T-helper 2 cell (primary cell): ENCODE measurements at regions not wholly inside any gene's neighbourhood (a gene's known extent, or its start where the extent isn't known, plus 50 kb on each side); places are given as distances from the start of the nearest gene placed in this dataset.

Experiments
- DNase-seq, 5 experiments: peaks; one replicate each; pipeline versions ENCODE4 v3.0.0 to v3.0.0-alpha.2; 2012 to 2022

DNA sequence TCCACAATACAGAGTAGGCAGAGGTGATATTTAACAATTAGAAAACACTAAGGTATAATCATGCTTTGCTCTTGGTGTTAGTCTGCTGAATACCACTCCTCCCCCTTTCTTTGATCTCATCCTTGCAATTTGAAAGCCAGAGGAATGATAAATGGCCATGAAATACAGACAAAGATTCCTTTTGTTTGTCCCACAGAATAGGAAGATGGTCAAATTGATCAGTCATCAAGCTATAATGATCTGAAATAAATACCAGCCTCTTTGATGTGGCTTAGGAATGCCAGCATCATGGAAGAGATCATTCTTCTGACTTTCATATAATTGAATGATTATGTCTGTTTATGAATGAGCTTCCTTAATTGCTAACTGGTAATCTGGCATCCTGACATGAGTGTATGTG lies 1541.7 kb upstream of the CDH8 start:
- DNase-seq: no peak

DNA sequence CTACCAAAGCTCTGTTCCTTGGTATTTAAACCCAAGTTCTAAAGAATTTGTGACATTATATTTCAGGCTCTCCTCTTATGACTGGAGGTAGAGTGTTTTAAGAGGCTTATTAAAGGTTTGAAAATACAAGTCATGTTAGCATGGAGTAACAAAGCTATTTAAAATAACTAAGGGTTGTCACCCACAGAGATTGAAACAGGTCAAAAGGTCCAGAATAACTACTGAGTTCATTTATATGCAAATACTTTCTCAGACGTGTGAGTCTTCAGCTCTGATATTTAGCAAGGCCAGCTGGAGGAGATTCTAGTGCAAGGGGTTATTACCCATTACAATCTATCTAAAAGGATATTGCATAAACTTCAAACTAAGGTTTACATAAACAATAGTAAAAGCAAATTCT lies 1538.8 kb upstream of the CDH8 start:
- no peak for DNase-seq

DNA sequence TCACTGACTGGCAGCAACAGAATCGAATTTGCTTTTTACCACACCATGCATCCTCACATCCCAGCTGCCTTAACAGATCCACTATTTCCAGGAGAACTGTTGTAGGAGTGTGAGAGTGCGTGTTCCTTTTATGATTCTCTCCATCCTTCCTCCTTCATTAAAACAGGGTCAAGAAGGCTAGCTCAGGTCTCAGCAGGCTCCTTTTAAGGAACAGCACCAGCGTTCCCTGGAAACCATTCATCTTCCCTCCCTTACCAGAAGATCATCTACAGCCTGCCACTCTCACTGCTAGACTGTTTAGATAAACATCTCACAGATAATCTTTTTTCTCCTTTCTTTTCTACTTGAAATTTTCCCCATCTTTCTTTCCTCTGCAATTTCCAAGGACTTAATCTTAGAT lies 1531.9 kb upstream of the CDH8 start:
- DNase-seq: no peak

DNA sequence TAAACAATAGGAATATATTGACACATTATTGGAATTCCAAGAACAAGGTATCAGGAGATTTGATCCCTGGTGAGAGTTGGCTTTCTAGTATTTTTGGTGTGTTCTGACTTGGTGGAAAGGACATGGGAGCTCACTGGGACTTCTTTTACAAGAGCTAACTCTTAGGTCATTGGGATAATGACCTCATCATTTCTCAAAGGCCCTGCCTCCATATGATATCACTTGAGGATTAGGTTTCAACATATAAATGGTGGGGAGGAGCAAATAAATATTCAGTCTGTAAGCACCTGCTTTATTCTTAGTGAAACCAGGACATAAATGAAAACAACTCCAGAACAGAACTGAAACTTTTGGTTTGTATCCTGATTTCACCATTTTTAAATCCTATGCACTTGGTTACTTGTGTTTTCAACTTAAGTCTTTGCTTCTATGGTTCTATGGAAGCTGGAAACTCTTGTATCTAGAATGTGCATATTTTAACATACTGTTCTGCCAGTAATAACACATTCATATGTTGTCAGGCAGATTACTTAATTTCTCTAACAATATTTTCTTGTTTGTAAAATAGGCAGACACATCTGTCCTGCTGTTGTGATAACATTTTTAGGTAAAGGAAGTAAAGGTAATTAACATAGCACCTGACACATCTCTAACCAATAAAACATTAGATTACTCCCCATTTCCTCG lies 1527.7 kb upstream of the CDH8 start:
- DNase-seq: no peak

DNA sequence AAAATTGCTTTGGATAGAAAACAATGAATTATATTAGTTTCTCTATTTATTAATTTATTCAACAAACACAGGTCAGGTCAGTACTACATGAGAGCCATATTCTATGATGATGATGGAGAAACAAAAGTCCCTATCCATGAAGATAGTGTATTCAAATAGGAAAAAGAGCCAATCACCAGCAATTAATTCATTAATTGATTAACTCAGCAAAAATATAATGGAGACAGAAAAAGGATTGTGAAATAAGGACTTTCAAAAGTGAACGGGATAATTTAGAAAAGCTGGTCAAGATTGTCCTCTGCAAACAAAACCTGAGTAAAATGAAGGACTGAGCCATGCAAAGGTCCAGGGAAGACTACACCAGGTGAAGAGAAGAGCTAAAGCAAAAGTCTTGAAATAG lies 1517.7 kb upstream of the CDH8 start:
- DNase-seq: no peak

DNA sequence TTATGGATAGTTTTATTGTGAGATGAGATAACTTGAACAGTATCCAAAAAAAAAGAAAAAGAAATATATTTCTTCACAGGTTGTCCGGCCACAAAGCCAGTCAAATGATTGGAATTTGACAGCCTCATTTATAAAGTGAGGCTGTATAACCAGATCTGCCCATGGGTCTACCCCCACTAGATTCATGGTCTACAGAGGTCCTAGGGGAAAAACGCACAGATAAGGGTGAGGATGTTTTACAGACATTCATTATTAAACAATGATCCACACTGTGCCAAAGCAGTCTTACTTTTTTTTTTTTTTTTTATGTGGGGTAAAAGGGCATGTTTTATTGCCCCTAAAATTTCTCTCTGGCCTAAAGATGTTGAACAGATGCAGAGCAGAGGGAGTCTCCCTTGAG lies 1503.0 kb upstream of the CDH8 start:
- DNase-seq: no peak

DNA sequence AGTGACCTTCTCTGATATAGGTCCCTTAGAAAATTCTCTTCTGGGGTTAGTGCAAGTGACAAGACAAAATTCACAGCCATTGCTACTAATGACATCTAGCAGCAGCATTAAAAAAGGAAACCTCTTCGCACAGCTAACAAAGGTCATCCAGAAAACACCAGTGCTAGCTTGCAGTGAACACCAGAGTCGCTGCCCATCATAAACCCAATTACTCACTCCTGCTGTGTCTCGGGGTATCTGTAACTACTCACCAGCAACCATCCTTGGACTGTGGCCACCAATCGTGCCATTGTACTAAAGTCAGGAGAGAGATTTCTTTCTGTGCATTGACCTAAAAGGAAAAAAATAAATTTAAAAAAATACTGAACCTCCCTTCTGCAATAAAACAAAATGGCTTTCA lies 1494.7 kb upstream of the CDH8 start:
- no peak for DNase-seq

DNA sequence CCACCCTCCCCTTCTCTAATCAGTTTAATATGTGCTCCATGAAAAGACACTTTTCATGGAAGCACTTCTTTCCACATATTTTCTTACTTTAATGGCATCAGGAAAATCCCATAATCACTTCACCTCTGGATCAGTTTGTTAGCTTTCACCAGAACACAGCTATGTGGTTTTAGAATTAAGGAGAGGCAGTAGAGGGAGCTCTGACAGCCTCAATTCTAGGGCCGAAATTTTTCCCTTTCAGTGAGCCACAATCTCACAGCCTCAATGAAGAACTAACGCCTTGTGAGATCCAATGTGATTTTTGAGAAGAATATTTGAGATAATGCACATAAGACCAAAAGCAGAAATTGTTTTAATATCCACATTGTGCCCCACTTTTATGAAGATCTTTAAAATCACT lies 1494.0 kb upstream of the CDH8 start:
- no peak for DNase-seq

DNA sequence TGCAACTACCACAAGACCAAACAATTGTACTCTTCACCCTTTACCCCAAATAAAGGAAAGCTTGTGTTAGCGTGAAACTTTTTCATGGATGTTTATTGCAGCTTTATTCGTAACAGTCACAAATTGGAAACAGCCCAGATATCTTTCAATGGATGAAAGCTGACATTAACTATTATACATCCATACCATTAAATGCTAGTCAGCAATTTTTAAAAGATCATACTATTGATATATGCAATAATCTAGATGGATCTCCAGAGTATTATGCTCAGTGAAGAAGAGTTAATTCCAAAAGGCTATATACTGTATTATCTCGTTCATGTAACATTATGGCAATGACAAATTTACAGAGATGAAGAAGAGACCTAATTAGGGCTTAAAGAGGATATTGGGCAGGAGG lies 1491.2 kb upstream of the CDH8 start:
- DNase-seq: no peak

DNA sequence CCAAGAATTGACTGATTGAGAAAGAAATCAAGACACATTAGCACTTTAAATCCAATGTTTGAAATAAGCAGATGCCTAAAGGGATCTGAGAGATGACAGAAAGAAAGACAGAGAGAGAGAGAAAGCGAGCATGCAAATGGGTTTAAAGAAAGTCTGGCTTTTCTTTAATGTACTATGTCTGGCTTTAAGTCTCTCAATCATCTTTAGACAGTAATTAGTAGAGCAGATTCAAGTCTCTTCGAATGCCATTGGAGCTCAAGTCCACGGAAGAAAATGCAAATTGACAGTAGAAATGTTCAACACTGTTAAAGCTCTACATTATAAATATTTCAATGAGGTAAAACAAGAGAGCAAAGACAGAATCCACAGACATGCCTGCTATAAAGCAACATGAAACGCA lies 1480.2 kb upstream of the CDH8 start:
- DNase-seq: no peak

DNA sequence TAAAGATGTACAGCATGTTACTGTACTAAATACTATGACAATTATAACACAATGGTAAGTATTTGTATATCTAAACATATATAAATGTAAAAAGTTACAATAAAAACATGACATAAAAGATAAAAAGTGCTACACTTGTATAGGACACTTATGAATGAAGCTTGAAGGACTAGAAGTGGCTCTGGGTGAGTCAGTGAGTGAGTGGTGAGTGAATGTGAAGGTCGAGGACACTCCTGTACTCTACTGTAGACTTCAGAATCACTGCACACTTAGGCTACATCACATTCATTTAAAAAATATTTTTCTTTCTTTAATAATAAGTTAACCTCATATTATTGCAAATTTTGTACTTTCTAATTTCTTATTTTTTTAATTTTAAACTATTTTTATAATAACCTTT lies 1476.7 kb upstream of the CDH8 start:
- DNase-seq: no peak

DNA sequence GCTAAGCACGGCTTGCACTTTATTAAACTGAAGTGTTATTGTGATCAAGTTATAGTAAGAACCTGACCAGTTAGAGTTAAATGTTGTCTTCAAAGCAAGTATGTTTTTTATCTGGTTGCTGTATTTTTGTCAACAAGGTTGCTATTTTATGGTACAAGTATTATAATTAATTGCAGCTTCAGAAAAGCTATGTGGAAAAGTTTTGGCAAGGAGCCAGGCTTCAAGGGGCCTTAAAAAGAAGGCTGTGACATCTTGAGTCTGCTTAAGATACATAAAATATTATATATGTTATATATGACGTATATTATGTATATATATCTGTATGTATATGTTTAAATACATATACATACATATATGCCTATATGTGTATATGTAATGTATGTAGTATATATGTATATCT lies 1461.2 kb upstream of the CDH8 start:
- DNase-seq: no peak

DNA sequence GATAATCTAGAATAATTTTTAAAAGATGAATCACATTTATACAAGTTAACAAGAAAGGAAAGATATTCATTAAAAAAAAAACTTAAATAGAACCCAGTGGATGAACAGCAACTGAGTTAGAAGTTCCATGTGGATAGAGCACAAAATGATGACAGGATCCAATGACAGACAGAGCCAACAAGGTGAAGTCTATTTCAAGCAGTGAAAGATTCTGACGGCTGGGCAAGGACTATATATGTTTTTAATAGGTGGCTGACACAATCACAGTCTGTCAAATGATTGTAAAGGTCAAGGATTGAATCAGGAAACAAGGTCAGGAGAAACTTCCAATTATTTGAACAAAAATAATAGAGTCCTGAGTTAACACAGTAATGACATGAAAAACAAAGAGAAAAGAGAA lies 1460.0 kb upstream of the CDH8 start:
- DNase-seq: no peak

DNA sequence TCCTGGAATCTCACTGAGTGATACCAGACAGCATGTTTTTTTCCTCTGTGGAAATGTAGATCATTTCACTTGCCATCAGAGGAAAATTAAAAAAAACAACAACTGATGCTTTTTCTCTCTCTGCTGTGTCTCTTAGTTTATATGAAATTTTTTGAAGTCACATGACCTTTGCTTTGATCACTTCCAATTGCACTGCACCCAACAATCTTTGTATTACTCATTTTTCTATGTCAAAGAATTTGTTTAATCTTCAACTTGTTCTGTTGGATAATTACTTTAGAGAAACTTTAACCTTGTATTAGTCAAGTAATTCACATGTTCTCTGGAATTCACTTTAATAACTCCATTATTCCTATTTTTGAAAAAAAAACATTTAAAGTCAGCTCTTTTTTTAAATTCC lies 1452.7 kb upstream of the CDH8 start:
- DNase-seq: no peak

DNA sequence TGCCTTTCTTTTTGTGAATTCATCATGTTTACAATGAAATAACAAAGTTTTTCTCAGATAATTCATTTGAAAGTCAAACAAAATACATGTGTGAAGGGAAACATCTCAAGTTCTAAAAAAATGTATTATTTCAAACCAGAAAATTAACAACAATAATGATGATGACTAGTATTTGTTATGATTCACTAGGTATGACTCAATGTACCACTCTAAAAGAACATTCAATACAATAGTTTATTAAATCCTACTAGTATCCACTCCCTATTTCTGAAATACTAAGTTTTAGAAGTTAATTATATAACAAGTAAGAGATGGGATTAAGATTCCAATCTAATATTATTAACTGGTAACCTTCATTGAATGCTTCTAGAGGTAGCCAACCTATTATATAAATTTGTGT lies 1444.8 kb upstream of the CDH8 start:
- DNase-seq: no peak

DNA sequence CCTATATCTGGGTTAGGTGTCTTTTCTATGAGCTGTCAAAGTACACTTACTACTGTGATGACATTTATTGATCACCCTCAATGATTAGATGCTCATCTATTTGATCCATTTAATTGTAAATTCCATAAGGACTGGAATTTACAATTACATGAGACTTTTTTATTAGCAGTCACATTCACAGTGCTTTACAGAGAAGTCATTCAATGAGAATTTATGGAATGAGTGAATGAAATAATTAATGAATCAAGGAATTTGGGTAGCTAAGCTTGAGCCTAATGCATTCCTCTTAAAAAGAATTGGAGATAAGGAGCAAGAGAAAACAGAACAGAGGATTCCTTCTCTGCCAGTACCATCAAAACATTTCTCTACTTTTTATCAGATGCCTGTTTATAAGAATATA lies 1437.5 kb upstream of the CDH8 start:
- no peak for DNase-seq

DNA sequence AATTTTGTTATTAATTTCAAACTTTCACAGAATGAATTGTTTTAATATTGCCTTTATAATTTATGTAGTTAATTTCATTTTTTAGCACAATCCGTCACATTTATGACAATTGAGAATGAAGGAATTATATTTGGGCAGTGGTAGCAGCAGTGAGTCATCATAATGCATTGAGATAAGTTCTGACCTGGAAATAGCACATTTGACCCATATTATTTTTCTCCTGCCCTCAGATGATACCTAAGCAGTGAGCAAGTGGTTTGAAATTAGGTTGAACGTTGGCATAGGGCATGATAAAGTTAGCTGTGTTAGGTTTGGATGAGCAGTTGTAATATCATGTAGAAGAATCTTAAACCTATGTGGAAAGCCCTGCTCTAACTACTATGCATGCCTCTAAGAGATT lies 1431.3 kb upstream of the CDH8 start:
- no peak for DNase-seq

DNA sequence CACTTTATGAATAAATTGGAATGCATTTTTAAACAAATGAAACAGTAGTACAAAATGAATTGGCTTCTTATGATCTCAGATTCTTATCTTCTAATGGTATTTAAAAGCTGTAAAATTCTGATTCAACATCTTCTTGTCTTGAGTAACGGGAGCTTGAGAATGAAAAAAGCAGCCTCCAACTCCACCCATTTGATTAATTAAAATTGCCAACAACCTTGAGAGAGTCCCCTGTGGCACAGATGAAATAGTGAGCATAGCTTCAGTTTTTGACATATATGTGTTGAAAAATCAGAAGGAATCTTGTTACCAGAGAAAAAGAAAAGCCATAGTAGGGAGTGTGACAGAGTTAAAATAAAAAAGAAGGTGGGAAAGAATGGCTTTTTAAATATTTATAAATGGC lies 1426.1 kb upstream of the CDH8 start:
- no peak for DNase-seq

DNA sequence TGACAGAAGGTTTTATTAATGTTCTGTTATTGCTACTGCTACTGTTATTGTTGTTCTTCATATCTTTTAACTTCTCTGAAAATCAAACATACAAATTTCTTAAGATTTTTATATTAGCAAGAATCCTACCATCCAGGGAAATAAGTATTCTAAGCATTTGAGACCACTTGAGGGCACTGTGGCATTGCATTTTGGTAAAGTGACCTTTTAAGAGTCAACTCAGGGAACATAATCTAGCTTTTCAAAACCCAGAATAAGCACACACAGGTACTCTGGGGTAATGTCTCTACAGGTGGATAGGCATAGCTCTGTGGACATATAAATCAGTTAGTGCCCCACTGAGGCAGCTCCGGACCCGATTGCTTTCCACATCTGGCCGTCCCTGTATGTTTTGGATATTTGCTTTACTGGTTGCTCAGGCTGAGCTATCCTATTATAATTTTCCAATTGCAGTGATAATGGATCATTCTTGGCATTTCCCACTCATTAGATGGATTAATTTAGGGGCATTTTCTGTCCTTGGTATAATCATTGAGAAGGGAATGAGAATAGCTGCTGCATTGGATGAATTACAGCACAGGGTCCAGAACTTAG lies 1425.1 kb upstream of the CDH8 start:
- DNase-seq: no peak

DNA sequence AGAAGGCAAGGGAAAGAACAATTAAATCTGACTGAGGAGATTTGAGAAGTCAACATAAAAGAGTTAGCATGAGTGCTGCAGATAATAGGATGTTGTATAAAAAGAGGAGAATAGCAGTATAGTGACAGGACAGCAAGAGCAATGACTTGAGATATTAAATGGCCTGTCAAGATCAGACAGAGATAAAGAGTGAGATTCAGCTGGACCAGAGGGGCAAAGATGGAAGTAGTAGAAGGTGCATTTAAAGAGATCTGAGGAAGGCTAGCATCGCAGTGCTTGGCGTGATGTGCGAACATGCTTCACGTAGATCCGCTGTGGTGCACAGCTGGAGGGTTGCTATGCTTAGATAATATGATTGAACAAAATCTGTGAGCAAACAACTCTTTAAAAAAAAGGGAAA lies 1422.6 kb upstream of the CDH8 start:
- DNase-seq: no peak

DNA sequence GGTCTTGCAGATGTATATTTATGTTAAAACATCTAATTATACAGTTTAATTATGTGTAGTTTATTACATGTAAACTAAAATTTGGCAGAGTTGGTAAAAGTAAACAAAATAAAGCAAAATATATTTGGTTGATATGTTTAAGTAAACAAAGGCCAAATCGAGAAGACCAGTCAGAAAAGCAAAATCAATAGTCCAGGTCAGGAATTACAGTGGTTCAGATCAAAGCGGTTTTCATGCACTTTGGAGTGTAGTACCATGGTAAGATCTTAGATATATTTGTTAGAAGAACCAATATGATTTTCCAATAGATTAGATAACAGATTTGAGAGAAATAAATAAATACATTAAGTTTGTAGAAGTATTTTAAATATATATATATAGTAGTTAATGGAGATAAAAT lies 1421.6 kb upstream of the CDH8 start:
- DNase-seq: no peak

DNA sequence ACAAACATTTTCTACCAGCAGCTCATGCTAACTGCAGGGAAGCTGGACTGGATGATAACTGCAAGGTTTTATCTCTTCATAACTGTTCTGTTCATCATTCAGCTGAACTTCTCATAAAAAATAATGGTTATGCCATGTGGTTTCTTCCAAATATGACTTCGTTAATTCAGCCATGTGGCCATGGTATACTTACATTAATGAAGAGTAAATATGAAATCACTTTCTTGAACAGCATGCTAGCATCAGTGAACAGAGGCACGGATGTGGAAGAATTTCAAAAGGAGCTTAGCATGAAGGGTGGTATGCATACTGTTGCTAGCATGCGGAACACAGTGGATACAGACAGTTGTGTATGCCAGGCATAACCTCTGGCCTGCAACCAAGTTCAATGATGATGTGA lies 1417.0 kb upstream of the CDH8 start:
- no peak for DNase-seq

DNA sequence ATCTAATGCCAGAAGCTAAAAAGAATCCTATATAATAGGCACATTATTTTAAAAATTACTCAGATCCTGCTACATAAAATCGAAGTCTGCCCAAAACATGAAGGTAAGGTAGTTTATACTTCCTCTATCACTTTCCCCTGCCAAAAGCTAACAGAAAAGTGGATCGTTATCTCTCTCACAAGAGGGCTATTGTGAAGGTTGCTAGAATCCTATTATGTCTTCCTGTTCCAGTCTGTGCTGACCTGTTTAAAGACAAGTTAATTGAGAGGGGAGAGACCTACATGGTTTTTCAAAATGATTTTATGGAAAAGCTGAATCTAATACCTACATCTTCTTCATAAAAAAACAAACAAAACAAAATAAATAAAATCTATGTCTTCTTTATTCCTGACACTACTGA lies 1410.9 kb upstream of the CDH8 start:
- DNase-seq: no peak

DNA sequence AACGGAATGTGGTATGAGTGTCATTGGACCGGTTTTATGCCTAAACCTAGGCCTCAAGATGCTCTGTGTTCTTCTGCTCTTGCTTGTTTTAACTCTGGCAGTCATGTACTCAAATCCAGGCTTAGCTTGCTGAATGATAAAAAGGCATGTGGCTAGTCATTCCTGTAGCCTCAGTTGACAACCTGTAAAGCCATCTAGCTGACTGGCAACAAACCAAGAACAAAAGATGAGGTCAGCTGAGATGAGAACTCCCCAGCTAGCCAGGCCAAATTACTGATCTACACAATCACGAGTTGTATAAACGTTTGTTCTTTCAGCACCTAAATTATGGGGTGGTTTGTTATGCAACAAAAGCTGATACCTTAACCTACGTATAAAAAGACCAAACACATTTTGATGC lies 1406.0 kb upstream of the CDH8 start:
- DNase-seq: no peak

DNA sequence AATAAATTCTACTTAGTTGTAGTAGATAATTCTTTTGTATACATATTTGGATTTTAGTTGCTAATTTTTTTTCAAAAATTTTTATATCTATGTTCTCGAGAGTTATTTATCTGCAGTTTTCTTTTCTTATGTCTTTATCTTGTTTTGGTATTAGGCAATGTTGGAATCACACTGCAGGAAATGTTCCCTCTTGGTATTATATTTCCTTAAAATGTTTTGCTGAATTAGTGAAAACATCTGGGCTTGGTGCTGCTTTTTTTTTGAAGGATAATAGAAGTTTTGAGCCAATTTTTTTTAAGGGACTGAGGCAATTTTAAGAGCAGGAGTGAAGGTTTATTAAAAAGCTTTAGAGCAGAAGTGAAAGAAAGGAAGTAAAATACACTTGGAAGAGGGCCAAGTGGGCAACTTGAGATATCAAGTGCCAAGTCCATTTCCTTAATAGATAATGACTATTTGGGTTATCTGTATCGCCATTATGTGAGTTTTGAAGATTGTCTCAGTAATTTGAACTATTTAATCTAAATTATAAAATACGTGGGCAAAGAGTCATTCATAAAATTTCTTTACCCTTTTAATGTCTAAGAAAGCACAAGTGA lies 1390.1 kb upstream of the CDH8 start:
- no peak for DNase-seq
